B cell (primary cell): ENCODE measurements at regions not wholly inside any gene's neighbourhood (a gene's known extent, or its start where the extent isn't known, plus 50 kb on each side); places are given as distances from the start of the nearest gene placed in this dataset.

Experiments
- ATAC-seq: fragments of 200-7000 bp; cut with Tn5 transposase; one replicate; pipeline ENCODE4 v1.10.0; 2021; ENCODE audit warnings: low read depth, mild to moderate bottlenecking, moderate number of reproducible peaks, moderate library complexity
- CTCF ChIA-PET: fragments of 350-600 bp; sonication (Branson Sonifier 250); formaldehyde crosslinking; loops from one replicate; lab custom pipeline; 2021; ENCODE audit warnings: antibody characterized with exemption, inconsistent platforms; lab: Charles Lee
- POLR2A ChIA-PET: fragments of 350-600 bp; sonication (Branson Sonifier 250); formaldehyde crosslinking; loops from one replicate; lab custom pipeline; 2021; ENCODE audit warnings: antibody characterized with exemption; lab: Charles Lee
- DNase-seq: peaks from one replicate; pipeline ENCODE4 v3.0.0; 2013
- H2AFZ ChIP-seq: 2 replicates; pipeline ENCODE4 v1.6.1; 2012; ENCODE audit warnings: mild to moderate bottlenecking, low read depth, low read length; ENCODE audit not compliant: insufficient read depth, poor library complexity, severe bottlenecking
- H3K27ac ChIP-seq, 2 donors: 1 replicate in 1 of 2; 2 replicates in 1 of 2; pipeline ENCODE4 v1.5.1; 2012 to 2013; ENCODE audit warnings: low read length in 2 of 2, mild to moderate bottlenecking in 2 of 2, moderate library complexity in 1 of 2
- H3K27me3 ChIP-seq, 4 experiments: fragments of 200-600 bp in 1 of 4; sonication (generic) in 1 of 4; replicated peaks in 1 of 4; 1 replicate in 2 of 4; 2 replicates in 2 of 4; pipeline versions ENCODE4 v1.6.1 to v1.7.0; 2013 to 2016; ENCODE audit warnings: low read length in 3 of 4, mild to moderate bottlenecking in 2 of 4, mixed read lengths in 1 of 4, moderate library complexity in 1 of 4; ENCODE audit not compliant: insufficient read depth in 4 of 4, control insufficient read depth in 3 of 4; ENCODE audit errors: control extremely low read depth in 1 of 4
- H3K36me3 ChIP-seq, 2 experiments: replicated peaks in 1 of 2; 1 replicate in 1 of 2; 2 replicates in 1 of 2; pipeline versions ENCODE4 v1.6.1 to v1.7.1; 2013; ENCODE audit warnings: low read length in 1 of 2; ENCODE audit not compliant: insufficient read depth in 2 of 2, control insufficient read depth in 1 of 2; ENCODE audit errors: control extremely low read depth in 1 of 2, extremely low read depth in 1 of 2
- H3K4me1 ChIP-seq, 2 donors: fragments of 200-600 bp in 1 of 2; sonication (generic) in 1 of 2; 1 replicate in 1 of 2; 2 replicates in 1 of 2; pipeline versions ENCODE4 v1.5.1 to v1.6.1; 2013 to 2017; ENCODE audit warnings: low read length in 2 of 2; ENCODE audit not compliant: control insufficient read depth in 2 of 2, insufficient read depth in 2 of 2
- H3K4me2 ChIP-seq: replicated peaks from 2 replicates; pipeline ENCODE3; 2012; ENCODE audit warnings: mild to moderate bottlenecking, low read depth, low read length; ENCODE audit not compliant: poor library complexity, severe bottlenecking
- H3K4me3 ChIP-seq, 5 experiments: fragments of 200-600 bp in 1 of 5; sonication (generic) in 1 of 5; 1 replicate in 3 of 5; 2 replicates in 2 of 5; pipeline versions ENCODE4 v1.5.1 to v1.7.0; 2011 to 2016; ENCODE audit warnings: low read length in 4 of 5, mild to moderate bottlenecking in 4 of 5, low read depth in 2 of 5, control low read depth in 1 of 5, moderate library complexity in 1 of 5; ENCODE audit not compliant: insufficient read depth in 1 of 5; ENCODE audit errors: control extremely low read depth in 1 of 5, extremely low read depth in 1 of 5
- H3K79me2 ChIP-seq: fragments of 200-600 bp; sonication (generic); one replicate; pipeline ENCODE4 v1.6.0; 2016; ENCODE audit warnings: low read length; ENCODE audit not compliant: control insufficient read depth, insufficient read depth
- H3K9ac ChIP-seq: fragments of 200-600 bp; sonication (generic); 2 replicates; pipeline ENCODE4 v1.6.1; 2017; ENCODE audit warnings: mild to moderate bottlenecking, low read length, moderate library complexity
- H3K9me3 ChIP-seq, 3 donors: one replicate each; pipeline versions ENCODE4 v1.6.1 to v1.7.1; 2013; ENCODE audit warnings: low read length in 2 of 3; ENCODE audit not compliant: control insufficient read depth in 2 of 3, insufficient read depth in 1 of 3; ENCODE audit errors: control extremely low read depth in 1 of 3
- H4K20me1 ChIP-seq: 2 replicates; pipeline ENCODE4 v1.6.0; 2012; ENCODE audit warnings: mild to moderate bottlenecking, low read length; ENCODE audit not compliant: insufficient read depth, control insufficient read depth, poor library complexity, severe bottlenecking
- H3K27ac Mint-ChIP-seq: one replicate; pipeline ENCODE4 v1.8.0; 2021; ENCODE audit warnings: mixed read lengths
- H3K27me3 Mint-ChIP-seq: one replicate; pipeline ENCODE4 v1.8.0; 2021; ENCODE audit warnings: mixed read lengths
- H3K4me1 Mint-ChIP-seq: one replicate; pipeline ENCODE4 v1.8.0; 2021; ENCODE audit warnings: mixed read lengths
- H3K4me3 Mint-ChIP-seq: one replicate; pipeline ENCODE4 v1.8.0; 2021; ENCODE audit warnings: mixed read lengths
- H3K9me3 Mint-ChIP-seq: one replicate; pipeline ENCODE4 v1.8.0; 2022; ENCODE audit warnings: mixed read lengths; ENCODE audit not compliant: insufficient read depth
- CTCF ChIP-seq: fragments of 200-600 bp; IDR thresholded peaks from one replicate; pipeline ENCODE4 v1.8.0; 2022; ENCODE audit warnings: antibody characterized with exemption, mild to moderate bottlenecking
- EZH2 ChIP-seq: IDR thresholded peaks from 2 replicates; pipeline ENCODE4 v1.6.1; 2012; ENCODE audit warnings: borderline replicate concordance, low read depth, mild to moderate bottlenecking, moderate library complexity, low read length; ENCODE audit not compliant: insufficient read depth, poor library complexity, severe bottlenecking
- WGBS: methylation state at CpG from one replicate; pipeline ENCODE4 v1.1.5; 2013; ENCODE audit warnings: missing lambda C conversion rate; ENCODE audit not compliant: insufficient coverage; 5-methylcytosine and 5-hydroxymethylcytosine counted together
- intact Hi-C: fragments of 100-400 bp; cut with micrococcal nuclease; formaldehyde crosslinking; loops from one replicate; pipeline ENCODE4 v1.10.0; 2022

- H3K36me3 ChIP-seq, result no peaks in the 10 kb centered on the region
- peaks cover 6% of the 10 kb centered on the region for H3K27me3 Mint-ChIP-seq
- no peak overlapping the region for H3K4me3 Mint-ChIP-seq
- no peaks in the 10 kb centered on the region for H3K79me2 ChIP-seq
- POLR2A ChIA-PET, result no interaction called here
- no peaks in the 10 kb centered on the region for H3K4me1 ChIP-seq
- ATAC-seq (no peak), DNase-seq (no peak)
- WGBS, result 71% methylated on average over 15 of the region's 18 CpGs
- H3K4me1 Mint-ChIP-seq, result no peaks in the 10 kb centered on the region
- intact Hi-C loops, result no loop called here
- TF ChIP-seq EZH2 (no peak), CTCF (no peak)
- no peaks in the 10 kb centered on the region for H4K20me1 ChIP-seq
- no peak overlapping the region for H3K4me2 ChIP-seq
- no peak overlapping the region for H3K27ac Mint-ChIP-seq
- no peaks in the 10 kb centered on the region for H3K27me3 ChIP-seq
- H3K9me3 ChIP-seq, result peaks cover 0 to 29% (median 5%) of the 10 kb centered on the region in 3 donors
- no peak overlapping the region for H2AFZ ChIP-seq
- no peak overlapping the region for H3K9ac ChIP-seq
- CTCF ChIA-PET, result no interaction called here
- H3K27ac ChIP-seq, result no peak overlapping the region
- H3K4me3 ChIP-seq, result no peak overlapping the region
- peaks cover 9% of the 10 kb centered on the region for H3K9me3 Mint-ChIP-seq
Observed at GRCh38 chr1:4422504-4423289, 231.7 kb upstream of the AJAP1 start.

- Histone ChIP-seq H3K27me3 (no peaks in the 10 kb centered on the region), H3K27ac (no peak overlapping the region), H4K20me1 (no peaks in the 10 kb centered on the region), H3K36me3 (no peaks in the 10 kb centered on the region), H3K9ac (no peak overlapping the region), H2AFZ (no peak overlapping the region), H3K4me3 (no peak overlapping the region), H3K79me2 (no peaks in the 10 kb centered on the region), H3K9me3 (peaks cover 0 to 29% (median 5%) of the 10 kb centered on the region in 3 donors), H3K4me1 (no peaks in the 10 kb centered on the region), H3K4me2 (no peak overlapping the region)
- Mint-ChIP-seq H3K4me3 (no peak overlapping the region), H3K4me1 (no peaks in the 10 kb centered on the region), H3K27ac (no peak overlapping the region), H3K9me3 (peaks cover 4% of the 10 kb centered on the region), H3K27me3 (no peaks in the 10 kb centered on the region)
- intact Hi-C loops, result no loop called here
- ChIA-PET POLR2A (no interaction called here), CTCF (no interaction called here)
- DNase-seq (no peak), ATAC-seq (no peak)
- 90% methylated on average over 7 of the region's 8 CpGs for WGBS
- no peak for TF ChIP-seq CTCF
- no peak for TF ChIP-seq EZH2
Observed at GRCh38 chr1:4424254-4424653, 230.2 kb upstream of the AJAP1 start.
